ENCODE measurements at regions not wholly inside any gene's neighbourhood (a gene's known extent, or its start where the extent isn't known, plus 50 kb on each side); places are given as distances from the start of the nearest gene placed in this dataset.
A peak's percentile ranks its signal among the peaks of the same experiment; 100 is the strongest.

GRCh38 chr4:27214010-27214409, 353.4 kb downstream of the STIM2 start:
- Histone ChIP-seq H3K27ac (no peak overlapping the region), H3K9me3 (no peaks in the 10 kb centered on the region), H3K27me3 (no peaks in the 10 kb centered on the region), H3K4me3 (no peak overlapping the region), H3K36me3 (no peaks in the 10 kb centered on the region), H3K4me1 (no peaks in the 10 kb centered on the region)
- TF ChIP-seq EP300 (IDR thresholded peaks at IDR 0.05) (no peak), POLR2A (IDR thresholded peaks at IDR 0.05) (no peak), POLR2AphosphoS5 (IDR thresholded peaks at IDR 0.05) (no peak), CTCF (IDR thresholded peaks at IDR 0.05) (no peak)
- DNase-seq (no peak), ATAC-seq (ENCODE audit: low FRiP score in 2 of 2) (no peak)
- WGBS, 2 donors, result 83 to 85% methylated on average over 3 of the region's 3 CpGs

GRCh38 chr4:27215220-27215826, 354.7 kb downstream of the STIM2 start:
- 46 to 66% methylated on average over 4 of the region's 4 CpGs for WGBS, 2 donors
- Histone ChIP-seq H3K27ac (no peak overlapping the region), H3K36me3 (no peaks in the 10 kb centered on the region), H3K9me3 (no peaks in the 10 kb centered on the region), H3K4me1 (no peaks in the 10 kb centered on the region), H3K27me3 (no peaks in the 10 kb centered on the region), H3K4me3 (no peak overlapping the region)
- TF ChIP-seq CTCF (IDR thresholded peaks at IDR 0.05), result no peak
- TF ChIP-seq POLR2AphosphoS5 (IDR thresholded peaks at IDR 0.05), result no peak
- TF ChIP-seq POLR2A (IDR thresholded peaks at IDR 0.05), result no peak
- TF ChIP-seq EP300 (IDR thresholded peaks at IDR 0.05), result no peak
- DNase-seq (no peak), ATAC-seq (ENCODE audit: low FRiP score in 2 of 2) (no peak)

GRCh38 chr4:27217261-27217769, 356.7 kb downstream of the STIM2 start:
- TF ChIP-seq CTCF (IDR thresholded peaks at IDR 0.05) (no peak), EP300 (IDR thresholded peaks at IDR 0.05) (no peak), POLR2A (IDR thresholded peaks at IDR 0.05) (no peak), POLR2AphosphoS5 (IDR thresholded peaks at IDR 0.05) (no peak)
- ATAC-seq (ENCODE audit: low FRiP score in 2 of 2), result peak in 1 of 2 donors; percentile 68
- no peak overlapping the region for H3K4me3 ChIP-seq
- H3K9me3 ChIP-seq, result no peaks in the 10 kb centered on the region
- no peaks in the 10 kb centered on the region for H3K27me3 ChIP-seq
- H3K4me1 ChIP-seq, result no peaks in the 10 kb centered on the region
- no peaks in the 10 kb centered on the region for H3K36me3 ChIP-seq
- DNase-seq, result no peak
- 40 to 64% methylated on average over 2 of the region's 2 CpGs for WGBS, 2 donors
- no peak overlapping the region for H3K27ac ChIP-seq

- no peak for ATAC-seq (ENCODE audit: low FRiP score in 2 of 2)
- H3K27ac ChIP-seq, result no peak overlapping the region
- no peaks in the 10 kb centered on the region for H3K9me3 ChIP-seq
- no peaks in the 10 kb centered on the region for H3K27me3 ChIP-seq
- TF ChIP-seq POLR2AphosphoS5 (IDR thresholded peaks at IDR 0.05) (no peak), CTCF (IDR thresholded peaks at IDR 0.05) (no peak), POLR2A (IDR thresholded peaks at IDR 0.05) (no peak), EP300 (IDR thresholded peaks at IDR 0.05) (no peak)
- H3K4me1 ChIP-seq, result no peaks in the 10 kb centered on the region
- H3K36me3 ChIP-seq, result no peaks in the 10 kb centered on the region
- H3K4me3 ChIP-seq, result no peak overlapping the region
- WGBS, 2 donors, result 82 to 84% methylated on average over 2 of the region's 2 CpGs
- no peak for DNase-seq
These were observed 357.4 kb downstream of the STIM2 start for GRCh38 chr4:27218013-27218412.

GRCh38 chr4:27223326-27223725, 362.7 kb downstream of the STIM2 start:
- TF ChIP-seq EP300 (IDR thresholded peaks at IDR 0.05), result no peak
- TF ChIP-seq POLR2A (IDR thresholded peaks at IDR 0.05), result no peak
- no peak for TF ChIP-seq CTCF (IDR thresholded peaks at IDR 0.05)
- no peak for TF ChIP-seq POLR2AphosphoS5 (IDR thresholded peaks at IDR 0.05)
- no peak for DNase-seq
- no peak for ATAC-seq (ENCODE audit: low FRiP score in 2 of 2)
- WGBS, 2 donors, result 65 to 79% methylated on average over 2 of the region's 2 CpGs
- H3K36me3 ChIP-seq, result no peaks in the 10 kb centered on the region
- H3K9me3 ChIP-seq, result no peaks in the 10 kb centered on the region
- H3K27me3 ChIP-seq, result no peaks in the 10 kb centered on the region
- no peak overlapping the region for H3K27ac ChIP-seq
- no peak overlapping the region for H3K4me3 ChIP-seq
- H3K4me1 ChIP-seq, result no peaks in the 10 kb centered on the region
